Omental fat pad (tissue), 3 donors: ENCODE measurements at regions not wholly inside any gene's neighbourhood (a gene's known extent, or its start where the extent isn't known, plus 50 kb on each side); places are given as distances from the start of the nearest gene placed in this dataset.

Experiments
- ATAC-seq: fragments of 150-250 bp; one replicate; pipeline ENCODE4 v1.9.1; 2016; ENCODE audit warnings: mild to moderate bottlenecking, moderate library complexity; ENCODE audit not compliant: low FRiP score
- DNase-seq: peaks from one replicate; pipeline ENCODE4 v3.0.0-alpha.2; 2019; ENCODE audit warnings: low spot score
- TF ChIP-seq, protein P1 (sequence below), 3 donors: fragments of 450-650 bp; IDR thresholded peaks; one replicate each; pipeline ENCODE4 v1.5.1; 2016 to 2017; ENCODE audit warnings: antibody characterized with exemption in 3 of 3, mild to moderate bottlenecking in 3 of 3, moderate library complexity in 2 of 3

DNA sequence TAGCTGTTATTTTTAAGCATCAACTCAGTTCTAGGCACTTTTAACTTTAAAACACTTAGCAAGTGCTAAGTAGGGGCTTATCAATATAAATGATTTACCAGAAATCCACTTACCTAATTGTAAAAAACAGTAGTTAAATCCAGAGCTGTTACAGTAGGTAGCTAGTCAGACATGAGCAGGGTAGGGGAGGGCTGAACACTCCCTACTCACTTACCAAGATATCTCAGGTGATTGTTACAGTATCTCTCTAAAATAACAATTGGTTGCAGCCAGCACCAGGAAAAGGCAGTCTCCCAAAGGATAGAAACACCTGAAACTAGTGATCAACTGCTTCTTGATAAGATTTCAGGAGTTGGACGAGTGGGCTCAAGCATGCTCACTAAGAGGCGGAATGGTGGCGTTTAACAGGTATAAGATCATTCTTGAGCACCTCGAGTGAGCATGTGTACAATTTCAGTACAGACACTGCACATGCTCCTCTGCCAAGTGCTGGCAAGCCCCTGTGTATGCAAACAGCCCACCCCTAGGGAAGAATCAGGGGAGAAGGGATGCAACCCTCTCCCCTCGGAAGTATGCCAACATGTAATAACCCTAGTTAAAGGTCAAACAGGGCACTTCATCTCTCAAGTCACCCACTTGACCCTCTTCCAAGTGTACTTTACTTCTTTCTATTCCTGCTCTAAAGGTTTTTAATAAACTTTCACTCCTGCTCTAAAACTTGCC, 1113.6 kb upstream of the SEL1L start:
- ATAC-seq = no peak
- DNase-seq = no peak
- TF ChIP-seq, protein P1, sequence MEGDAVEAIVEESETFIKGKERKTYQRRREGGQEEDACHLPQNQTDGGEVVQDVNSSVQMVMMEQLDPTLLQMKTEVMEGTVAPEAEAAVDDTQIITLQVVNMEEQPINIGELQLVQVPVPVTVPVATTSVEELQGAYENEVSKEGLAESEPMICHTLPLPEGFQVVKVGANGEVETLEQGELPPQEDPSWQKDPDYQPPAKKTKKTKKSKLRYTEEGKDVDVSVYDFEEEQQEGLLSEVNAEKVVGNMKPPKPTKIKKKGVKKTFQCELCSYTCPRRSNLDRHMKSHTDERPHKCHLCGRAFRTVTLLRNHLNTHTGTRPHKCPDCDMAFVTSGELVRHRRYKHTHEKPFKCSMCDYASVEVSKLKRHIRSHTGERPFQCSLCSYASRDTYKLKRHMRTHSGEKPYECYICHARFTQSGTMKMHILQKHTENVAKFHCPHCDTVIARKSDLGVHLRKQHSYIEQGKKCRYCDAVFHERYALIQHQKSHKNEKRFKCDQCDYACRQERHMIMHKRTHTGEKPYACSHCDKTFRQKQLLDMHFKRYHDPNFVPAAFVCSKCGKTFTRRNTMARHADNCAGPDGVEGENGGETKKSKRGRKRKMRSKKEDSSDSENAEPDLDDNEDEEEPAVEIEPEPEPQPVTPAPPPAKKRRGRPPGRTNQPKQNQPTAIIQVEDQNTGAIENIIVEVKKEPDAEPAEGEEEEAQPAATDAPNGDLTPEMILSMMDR (IDR thresholded peaks at IDR 0.05) = no peak

DNA sequence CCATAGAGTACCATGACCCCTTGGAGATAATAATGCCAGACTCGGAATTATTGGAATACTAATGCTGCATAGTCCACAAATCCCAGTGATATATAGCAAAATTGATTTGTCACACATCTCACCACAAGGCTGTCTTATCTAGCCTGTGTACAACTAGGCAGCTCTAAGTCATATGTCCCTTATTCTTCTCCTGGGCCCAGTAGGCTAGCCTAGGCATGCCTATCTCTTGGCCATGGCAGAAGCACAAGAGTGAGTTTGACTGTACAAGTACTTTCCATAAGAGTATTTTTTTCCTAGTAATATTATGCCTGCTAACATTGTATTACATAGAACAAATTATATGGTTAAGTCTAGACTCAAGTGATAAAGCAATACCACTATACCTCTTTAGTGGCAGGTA, 1122.1 kb upstream of the SEL1L start:
- DNase-seq (no peak), ATAC-seq (no peak)
- TF ChIP-seq, protein P1 (IDR thresholded peaks at IDR 0.05) = no peak

DNA sequence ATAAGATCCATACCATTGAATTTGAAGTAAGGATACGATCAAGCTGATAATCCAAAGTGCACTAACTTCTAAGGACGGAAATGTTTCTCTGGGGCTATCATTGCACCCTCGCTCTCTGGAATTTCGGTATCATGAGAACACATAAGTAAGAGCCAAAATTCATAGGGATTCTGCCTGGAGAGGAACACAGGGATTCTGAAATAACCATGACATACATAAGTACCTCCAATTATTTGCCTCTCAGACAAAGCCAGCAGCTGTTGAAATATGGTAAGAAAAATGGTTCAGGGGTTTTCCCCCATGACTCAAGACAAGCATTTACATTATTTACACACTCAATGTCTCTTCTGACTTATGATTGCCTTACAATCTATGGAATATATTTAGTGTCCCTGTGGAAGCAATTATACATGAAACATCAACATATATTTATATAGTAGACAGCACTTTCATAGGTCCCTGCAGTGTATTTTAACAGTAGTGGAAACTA, 1123.6 kb upstream of the SEL1L start:
- TF ChIP-seq, protein P1 (IDR thresholded peaks at IDR 0.05) = no peak
- ATAC-seq = no peak
- no peak for DNase-seq

DNA sequence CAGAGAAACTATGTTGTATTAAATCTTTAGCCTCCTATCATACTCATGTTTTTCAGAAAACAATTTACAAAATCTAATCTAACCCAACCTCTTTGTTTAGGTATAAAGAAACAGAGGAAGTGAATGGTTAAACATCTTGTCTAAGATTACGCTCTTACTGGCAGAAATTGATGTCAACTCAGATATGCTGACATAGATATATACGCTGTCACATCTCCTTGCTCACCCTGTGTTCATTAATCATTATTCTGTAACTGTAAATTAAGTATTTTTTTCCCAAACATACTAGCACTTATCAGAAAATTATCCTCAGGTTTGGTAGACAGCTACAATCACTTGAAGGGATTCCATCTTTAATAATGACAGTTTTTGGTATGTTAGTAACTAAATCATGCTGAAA, 1127.6 kb upstream of the SEL1L start:
- TF ChIP-seq, protein P1 (IDR thresholded peaks at IDR 0.05) = no peak
- no peak for ATAC-seq
- DNase-seq = no peak

DNA sequence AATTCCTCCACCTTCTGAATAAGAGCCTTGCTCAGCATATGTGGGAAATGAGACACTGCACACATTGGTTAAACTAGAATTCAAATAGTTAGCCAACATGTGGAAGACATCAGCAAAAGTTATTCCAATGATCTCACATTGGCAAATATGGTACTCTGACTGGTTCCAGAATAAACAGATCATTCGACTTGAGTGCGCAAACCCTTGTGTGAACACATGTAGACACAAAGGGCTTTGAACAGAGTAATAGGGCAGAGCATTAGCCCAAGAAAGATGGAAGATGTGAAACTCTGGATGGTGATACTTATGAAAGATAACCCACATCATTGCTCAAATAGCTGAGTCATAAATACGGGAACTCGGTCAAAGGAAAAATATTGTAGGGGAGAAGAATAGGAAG, 1133.4 kb upstream of the SEL1L start:
- ATAC-seq (peak; percentile 44), DNase-seq (no peak)
- TF ChIP-seq, protein P1 (IDR thresholded peaks at IDR 0.05) = no peak

DNA sequence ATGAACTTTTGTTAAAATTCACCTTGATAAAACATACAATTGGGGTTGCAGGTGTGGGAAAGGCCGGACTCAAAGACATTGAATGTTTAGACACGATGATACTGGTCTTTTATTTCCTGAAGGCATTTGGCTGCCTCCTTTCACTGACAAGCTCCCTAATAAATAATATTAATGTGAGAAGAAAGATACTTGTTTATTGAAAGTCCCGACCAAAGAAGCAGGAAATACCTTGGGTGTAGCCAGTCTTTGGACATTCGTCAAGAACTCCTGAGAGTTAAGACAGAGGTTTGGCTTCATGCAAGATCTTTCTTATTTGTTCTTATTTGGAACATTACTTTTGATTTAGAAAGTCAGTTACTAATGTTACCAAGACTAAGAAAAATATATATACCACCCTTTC, 1133.8 kb upstream of the SEL1L start:
- DNase-seq (no peak), ATAC-seq (no peak)
- TF ChIP-seq, protein P1 (IDR thresholded peaks at IDR 0.05) = no peak

DNA sequence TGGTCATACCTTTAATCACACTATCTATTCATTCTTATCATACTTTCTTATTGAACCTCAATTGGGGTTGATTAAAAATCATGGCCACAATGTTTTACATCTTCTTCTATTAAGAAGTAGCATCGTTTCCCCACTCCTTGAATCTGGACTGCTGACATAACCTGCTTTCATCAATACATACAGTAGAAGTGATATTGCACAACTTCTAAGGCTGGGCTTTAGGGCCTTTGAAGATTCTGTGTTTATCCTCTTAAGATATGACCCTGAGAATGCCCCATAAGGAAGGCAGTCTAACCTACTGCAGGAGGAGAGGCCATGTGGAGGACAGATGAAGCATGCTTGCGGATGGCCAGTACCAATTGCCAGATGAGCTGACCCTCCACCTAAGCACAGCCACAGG, 1142.8 kb upstream of the SEL1L start:
- ATAC-seq = no peak
- TF ChIP-seq, protein P1 (IDR thresholded peaks at IDR 0.05) = no peak
- no peak for DNase-seq
